Fibroblast of the aortic adventitia (primary cell): ENCODE measurements at regions not wholly inside any gene's neighbourhood (a gene's known extent, or its start where the extent isn't known, plus 50 kb on each side); places are given as distances from the start of the nearest gene placed in this dataset.

Experiments used
- DNase-seq: peaks from one replicate; pipeline ENCODE4 v3.0.0-alpha.2; 2010; ENCODE audit warnings: low read depth
- H3K4me3 ChIP-seq: 2 replicates; pipeline ENCODE4 v1.5.1; 2011; ENCODE audit warnings: low read depth, mild to moderate bottlenecking, control low read depth, low read length, moderate library complexity
- TF ChIP-seq, protein P1 (sequence below): IDR thresholded peaks from 2 replicates; pipeline ENCODE4 v1.5.1; 2011; ENCODE audit warnings: mild to moderate bottlenecking, low read length, control low read depth, inconsistent platforms; ENCODE audit not compliant: insufficient read depth

DNA sequence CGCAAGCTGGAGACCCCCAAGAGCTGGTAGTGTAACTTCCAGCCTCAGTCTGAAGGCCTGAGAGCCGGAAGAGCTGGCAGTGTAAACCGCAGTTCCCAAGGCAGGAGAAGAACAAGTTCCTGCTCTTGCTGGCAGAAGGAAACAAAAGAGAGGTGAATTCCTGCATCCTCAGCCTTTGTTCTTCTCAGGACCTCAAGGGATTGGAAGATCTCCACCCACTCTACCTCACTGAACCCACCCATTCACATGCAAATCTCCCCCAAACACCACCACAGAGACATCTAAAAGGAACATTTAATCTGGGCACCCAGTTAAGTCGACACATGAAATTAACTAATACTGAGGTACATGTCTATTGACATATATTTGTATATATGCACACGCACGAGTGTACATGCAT is 1310.3 kb downstream of the TBC1D22A start:
- DNase-seq = no peak
- TF ChIP-seq, protein P1, sequence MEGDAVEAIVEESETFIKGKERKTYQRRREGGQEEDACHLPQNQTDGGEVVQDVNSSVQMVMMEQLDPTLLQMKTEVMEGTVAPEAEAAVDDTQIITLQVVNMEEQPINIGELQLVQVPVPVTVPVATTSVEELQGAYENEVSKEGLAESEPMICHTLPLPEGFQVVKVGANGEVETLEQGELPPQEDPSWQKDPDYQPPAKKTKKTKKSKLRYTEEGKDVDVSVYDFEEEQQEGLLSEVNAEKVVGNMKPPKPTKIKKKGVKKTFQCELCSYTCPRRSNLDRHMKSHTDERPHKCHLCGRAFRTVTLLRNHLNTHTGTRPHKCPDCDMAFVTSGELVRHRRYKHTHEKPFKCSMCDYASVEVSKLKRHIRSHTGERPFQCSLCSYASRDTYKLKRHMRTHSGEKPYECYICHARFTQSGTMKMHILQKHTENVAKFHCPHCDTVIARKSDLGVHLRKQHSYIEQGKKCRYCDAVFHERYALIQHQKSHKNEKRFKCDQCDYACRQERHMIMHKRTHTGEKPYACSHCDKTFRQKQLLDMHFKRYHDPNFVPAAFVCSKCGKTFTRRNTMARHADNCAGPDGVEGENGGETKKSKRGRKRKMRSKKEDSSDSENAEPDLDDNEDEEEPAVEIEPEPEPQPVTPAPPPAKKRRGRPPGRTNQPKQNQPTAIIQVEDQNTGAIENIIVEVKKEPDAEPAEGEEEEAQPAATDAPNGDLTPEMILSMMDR = no peak
- no peak overlapping the region for H3K4me3 ChIP-seq

DNA sequence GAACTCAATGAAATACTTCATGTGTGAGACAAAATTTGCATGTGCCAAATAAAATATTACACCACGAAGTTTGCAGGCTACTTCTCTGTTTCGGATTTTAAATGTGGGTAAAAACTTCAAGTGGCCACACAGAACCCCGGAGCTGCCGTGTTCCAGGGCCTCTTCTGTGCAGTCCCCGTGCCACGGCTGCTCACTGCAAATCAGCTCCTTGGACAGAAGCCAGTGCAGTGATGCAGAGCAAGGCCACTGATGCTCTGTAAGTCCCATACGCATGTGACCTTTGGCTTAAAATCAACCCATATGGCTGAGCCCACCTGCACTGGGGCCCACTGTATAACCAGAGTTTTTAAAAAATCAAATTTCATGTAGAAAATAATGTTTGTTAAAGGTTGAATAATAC is 1309.4 kb downstream of the TBC1D22A start:
- DNase-seq = no peak
- H3K4me3 ChIP-seq = no peak overlapping the region
- TF ChIP-seq, protein P1 = no peak

DNA sequence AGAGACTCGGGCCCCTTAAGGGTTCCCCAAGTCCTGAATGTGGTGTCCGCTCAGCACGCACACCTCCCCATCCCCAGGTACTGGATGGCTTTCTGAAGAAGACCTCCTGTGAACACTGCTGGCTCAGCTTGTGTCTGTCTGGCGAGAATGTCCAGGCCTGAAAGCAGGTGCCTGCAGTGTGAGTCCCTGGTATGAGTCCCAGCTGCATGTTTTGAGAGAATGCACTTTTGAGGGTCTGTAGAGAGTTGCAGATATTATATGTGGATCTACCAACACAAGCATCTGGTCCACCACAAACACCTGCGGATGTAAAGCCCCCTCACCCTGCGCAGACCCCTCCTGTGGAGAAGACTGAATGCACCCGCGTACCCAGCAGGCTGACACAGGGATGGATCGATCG is 1308.9 kb downstream of the TBC1D22A start:
- no peak for DNase-seq
- H3K4me3 ChIP-seq = no peak overlapping the region
- TF ChIP-seq, protein P1 = no peak

DNA sequence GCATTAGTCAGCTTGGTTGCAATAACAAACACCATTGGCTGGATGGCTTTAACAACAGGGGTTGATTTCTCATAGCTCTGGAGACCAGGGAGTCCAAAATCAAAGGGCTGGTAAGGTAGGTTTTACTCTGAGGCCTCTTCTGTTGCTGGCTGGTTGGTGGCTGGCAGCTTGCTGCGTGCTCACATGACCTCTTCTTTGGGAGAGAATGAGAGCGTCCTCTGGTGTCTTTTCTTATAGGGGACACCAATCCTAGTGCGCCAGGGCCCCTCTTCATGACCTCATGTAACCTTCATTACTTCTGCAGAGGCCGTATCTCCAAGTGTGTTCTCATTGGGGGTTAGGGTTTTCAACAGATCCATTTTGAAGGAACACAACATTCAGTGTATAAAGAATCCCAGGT is 1308.3 kb downstream of the TBC1D22A start:
- no peak overlapping the region for H3K4me3 ChIP-seq
- no peak for DNase-seq
- TF ChIP-seq, protein P1 = no peak

DNA sequence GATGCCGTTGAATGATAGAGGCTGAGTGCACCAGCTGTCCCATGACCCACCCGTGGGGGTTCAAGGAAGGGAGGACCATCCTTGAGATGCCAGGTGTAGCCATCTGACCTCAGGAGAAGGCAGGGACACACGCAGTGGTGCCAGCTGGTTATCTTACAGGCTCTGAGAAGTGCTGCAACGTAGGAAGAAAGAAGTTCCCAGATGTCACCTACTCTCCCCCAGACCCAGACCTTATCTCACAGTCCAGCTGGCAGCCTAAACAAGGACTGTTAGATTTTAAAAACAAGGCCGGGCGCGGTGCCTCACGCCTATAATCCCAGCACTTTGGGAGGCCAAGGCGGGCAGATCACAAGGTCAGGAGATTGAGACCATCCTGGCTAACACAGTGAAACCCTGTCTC is 1307.6 kb downstream of the TBC1D22A start:
- H3K4me3 ChIP-seq = no peak overlapping the region
- no peak for DNase-seq
- TF ChIP-seq, protein P1 = no peak

DNA sequence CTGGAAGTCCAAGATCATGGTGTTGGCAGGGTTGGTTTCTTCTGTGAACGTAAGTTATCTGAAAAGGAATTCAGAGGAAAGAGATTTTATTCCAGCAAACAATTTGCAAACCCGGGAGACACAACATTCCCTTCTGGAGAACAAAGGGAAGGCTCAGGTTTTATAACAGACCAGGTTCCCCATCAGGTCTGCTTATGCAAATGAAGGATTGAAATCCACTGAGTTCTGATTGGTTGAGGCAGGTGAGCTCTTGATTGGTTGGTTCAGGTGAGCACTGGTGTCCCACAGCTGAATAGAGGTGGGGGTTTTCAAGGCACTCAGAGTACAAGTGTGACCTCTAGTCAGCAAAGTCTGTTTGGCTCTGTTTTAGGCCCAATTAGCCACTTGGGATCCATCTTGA is 1306.8 kb downstream of the TBC1D22A start:
- TF ChIP-seq, protein P1 = no peak
- H3K4me3 ChIP-seq = no peak overlapping the region
- no peak for DNase-seq

DNA sequence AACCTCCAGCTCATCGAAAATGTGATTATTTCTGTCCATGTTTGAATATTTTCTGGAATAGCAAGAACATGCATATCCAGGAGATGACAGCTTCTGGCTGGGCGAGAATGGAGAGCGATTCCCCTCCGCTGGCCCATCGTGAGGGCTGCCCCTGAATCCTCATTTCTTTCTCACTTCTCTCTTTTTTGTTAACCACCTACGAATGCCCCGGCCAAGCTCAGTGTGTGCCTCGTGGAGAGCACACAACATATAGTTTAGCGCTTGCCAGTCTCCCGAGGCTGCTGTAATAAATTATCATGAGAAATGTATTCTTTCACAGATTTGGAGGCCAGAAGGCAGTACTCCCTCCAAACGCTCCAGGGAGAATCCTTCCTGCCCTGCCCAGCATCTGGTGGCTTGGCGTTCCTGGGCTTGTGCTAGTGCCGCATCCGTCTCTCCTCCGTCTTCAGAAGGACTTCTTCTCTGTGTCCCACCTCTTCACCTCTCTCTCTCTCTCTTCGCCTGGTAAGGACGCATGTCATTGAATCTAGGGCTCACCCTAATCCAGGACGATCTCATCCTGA is 1306.0 kb downstream of the TBC1D22A start:
- no peak for DNase-seq
- TF ChIP-seq, protein P1 = no peak
- H3K4me3 ChIP-seq = no peak overlapping the region
